HT-29 (cell line): ENCODE measurements at regions not wholly inside any gene's neighbourhood (a gene's known extent, or its start where the extent isn't known, plus 50 kb on each side); places are given as distances from the start of the nearest gene placed in this dataset.

Source experiments
- DNase-seq: peaks from one replicate; pipeline ENCODE4 v3.0.0-alpha.2; 2015; ENCODE audit warnings: low spot score

DNA sequence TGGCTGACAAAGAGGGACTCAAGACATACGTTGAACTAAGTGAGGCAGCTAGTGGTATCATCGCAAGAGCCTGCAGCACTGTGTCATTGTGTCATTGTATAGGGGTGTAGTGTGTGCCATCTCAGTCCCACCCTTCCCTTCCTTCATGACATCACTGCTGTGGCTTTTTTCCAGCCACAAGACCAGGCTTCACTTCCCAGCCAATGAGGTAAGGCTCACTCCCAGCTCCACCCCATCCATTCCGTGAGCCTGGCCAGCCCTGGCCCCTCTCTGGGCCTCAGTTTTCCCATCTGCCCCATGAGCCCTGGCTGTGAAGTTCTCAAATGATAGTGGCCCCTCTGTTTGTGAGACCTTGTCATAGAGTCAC is 134.3 kb upstream of the ZMIZ1 start:
- peak; percentile 41 for DNase-seq

DNA sequence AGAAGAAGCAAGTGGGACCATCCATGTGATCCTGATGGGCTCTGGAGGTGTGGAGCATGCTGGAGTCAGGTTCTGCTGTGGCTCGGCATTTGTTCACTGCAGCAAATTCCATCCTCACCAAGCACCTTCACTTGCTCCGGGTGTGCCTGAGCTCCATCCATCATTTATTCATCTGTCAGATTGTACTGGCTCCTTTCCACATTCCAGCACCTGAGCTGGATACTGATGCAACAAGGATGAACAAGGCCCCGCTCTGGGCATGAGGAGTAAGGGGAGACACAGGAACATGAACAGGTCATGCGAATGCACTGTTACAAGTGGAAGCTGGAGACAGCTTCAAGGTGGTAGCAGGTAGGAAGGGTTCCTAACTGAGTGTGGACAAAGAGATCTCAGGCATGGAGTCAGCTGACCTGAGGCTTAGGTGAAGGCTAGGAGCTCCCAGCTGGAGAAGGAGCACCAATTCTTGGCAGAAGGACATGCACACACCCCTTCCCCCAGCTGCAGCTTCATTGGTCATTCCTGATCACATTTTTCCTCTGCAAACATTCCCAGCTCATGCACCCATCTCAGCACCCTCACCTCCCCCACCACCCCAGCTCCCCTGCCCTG is 133.7 kb upstream of the ZMIZ1 start:
- DNase-seq, result no peak

DNA sequence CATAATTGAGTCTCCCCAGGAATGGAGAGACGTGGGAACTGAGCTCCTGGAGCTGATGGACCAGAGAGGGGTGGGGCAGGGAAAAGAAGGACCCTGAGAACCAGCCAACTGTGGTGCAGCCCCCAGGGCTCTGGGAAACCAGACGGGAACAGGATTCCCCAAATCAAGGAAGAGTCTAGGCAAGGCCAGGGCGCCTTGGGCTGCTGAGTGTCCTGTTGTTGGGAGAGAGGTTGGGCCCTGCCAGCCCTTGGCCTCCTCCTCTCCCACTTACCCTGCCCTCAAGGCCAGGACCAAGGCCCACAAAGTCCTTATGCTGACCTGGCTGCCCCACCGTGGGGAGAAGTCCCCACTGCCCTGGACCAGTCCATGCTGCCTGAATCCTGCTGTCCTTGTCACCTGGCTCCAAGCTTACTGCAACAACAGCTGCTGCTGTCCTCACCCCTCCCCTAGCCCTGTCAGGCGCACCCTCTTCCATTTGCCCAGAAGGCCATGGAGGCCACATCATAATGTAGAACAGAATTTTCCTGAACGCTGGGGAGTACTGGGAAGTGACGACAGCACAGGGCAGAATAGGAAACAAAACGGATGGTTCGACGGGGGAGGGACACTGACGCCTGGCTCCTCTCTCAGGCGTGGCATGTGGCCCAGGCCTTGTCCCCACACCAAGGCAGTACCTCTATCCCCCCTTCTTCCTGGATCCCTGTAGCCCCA is 132.9 kb upstream of the ZMIZ1 start:
- no peak for DNase-seq

DNA sequence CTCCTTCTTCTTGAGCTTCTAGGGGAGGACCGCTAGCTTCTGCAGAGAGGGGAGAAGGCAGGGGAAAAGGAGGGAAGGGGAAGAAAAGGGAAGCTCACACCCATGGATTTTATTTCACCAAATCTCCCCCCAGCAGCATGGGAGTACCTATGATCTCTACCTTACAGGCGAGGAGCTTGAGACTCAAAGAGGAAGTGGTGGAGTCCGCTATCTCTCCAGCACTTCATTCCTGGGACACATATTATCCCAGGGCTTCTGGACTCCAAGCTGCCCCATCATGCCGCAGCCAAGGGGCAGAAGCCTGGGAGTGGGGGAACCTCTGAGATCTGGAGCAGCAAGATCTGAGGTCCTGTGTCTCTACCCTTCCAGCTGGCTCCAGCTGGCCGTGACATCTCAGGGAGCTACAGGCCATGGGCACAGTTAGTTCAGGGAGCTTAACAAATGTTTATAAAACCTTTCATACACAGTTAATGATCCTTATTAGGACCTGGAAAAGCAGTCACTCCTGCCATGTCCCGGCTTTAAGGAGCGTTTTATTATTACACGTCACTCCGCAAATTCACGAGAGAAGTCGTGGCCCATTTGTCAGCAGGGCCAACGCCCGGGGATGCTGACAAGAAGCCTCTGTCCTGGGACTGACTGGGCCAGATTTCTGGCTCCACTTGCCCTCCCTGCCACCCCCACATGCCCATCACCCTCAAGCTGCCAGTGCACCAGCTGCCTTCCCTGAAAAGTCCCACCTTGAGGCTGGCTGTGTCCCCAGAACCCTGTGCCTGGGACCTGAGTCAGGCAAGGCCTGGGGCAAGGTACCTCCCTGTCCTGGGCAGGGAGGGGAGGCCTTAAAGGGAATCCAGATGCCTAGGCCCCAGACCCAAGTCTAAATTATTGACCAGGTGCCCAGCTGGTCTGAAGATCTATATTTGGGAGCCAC is 132.1 kb upstream of the ZMIZ1 start:
- DNase-seq, result no peak

DNA sequence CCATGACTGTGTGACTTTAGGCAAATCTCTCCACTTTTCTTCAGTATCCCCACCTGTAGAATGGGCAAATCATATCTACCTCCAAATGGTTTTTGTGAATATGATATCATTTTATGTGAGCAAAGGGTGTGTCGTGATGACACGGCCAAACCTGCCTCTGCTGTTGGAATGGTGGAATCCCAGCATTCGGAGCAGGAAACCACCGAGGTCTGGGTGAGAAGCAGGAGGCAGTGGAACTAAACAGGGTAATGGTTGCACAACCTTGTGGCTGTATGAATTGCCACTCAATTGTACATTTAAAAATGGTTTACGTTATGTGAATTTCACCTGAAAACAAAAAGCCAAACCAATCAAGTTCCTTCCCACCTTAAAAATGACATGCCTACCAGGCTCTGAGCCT is 131.4 kb upstream of the ZMIZ1 start:
- DNase-seq, result no peak

DNA sequence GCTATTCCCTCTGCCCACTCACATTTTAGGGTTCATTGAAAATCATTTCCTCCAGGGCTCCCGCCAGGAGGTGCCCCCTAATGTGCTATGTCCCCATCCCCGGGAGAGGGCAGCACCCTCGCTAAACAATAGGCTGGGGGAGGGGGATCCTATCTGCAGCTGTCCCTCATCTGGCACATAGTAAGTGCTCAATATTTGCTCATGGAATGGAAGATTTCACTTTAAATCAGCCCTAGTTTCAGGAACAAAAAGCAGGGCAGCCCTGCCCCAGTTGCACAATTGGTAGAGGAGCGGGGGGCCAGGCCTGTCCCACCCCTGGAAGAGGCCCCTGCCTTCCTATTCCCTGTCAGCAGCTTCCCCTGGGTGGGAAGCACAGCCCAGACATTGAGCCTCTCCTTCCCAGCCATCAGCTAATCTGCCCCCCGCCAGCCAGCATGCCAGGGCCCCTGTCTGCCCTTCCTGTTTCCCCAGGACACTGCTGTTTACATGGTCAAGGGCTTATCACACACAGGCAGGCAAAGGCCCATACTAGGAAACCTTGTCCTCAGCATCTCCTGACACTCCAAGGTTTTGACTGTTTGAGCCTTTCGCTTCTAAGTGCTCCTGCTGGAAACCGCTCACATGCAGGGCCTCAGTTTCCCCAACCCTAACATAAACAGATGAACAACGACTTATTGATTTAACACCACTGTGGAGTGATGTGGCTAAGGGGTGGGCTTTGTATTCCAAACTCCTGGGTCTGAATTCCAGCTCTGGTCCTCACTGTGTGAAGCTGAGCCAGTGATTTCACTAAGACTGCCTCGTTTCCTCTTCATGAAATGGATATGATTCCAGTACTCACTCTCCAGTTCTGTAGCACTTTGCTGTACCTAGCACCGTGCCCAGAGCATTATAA is 130.7 kb upstream of the ZMIZ1 start:
- no peak for DNase-seq

DNA sequence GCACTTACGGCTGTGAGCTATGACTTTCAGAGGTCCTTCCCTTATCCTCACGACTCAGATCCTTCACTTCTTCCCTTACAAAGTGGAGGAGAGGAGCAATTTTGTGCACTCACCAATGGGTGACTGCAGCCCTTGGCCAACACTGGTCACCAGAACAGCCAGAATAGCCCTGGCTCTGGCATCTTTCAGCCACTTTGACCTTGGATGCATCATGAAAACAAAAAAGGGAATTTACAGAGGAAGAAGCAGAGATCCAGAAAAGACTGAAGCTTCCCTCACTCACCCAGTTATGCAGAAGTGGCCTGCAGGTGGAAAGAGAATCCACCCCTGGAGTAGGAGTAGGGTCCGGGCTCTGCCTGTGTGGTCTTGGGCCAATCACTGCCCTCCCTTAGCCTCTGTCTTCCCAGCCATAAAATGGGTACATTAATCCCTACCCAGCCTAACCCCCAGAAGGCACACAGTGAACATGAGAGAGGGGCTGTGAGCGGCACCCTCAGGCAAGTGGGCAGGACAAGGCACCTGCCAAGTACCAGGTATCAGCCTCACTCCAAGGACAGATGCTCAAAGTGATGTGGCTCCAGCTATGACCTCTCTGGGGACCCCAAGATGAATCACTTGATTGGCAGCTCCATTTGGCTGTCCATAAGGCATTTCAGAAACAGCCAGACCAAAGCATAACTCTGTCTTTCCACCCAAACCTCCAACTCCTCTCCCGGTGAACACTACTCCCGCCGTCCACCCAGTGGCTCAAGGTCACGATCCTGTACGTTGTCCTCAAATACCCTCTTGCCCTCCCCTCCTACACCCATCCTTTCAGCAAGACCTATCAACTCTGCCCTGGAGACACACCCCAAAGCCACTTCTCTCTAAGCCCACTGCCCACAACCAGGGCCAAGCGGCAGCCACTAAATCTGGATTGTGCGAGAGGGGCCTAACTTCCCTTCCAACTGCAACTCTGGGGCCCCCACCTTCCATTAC is 129.8 kb upstream of the ZMIZ1 start:
- DNase-seq, result no peak

DNA sequence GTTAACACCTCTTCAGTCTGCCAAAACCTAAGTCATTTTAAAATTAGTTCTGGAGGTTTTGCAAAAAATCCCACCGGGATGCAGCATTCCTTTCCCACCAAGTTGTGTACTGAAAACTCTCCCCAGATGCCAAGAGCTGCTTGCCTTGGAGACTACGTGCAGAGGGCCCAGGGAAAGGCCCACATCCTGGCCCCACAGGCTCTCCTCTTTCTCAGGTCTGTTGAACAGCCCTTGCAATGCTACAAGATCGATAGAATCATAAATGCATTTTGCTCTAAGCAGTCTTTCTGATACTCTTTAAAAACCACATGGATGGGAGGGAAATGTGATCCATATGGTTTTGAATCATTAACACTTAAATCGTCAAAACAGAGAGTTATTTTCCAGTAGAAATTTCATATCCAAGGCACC is 126.7 kb upstream of the ZMIZ1 start:
- DNase-seq, result no peak

DNA sequence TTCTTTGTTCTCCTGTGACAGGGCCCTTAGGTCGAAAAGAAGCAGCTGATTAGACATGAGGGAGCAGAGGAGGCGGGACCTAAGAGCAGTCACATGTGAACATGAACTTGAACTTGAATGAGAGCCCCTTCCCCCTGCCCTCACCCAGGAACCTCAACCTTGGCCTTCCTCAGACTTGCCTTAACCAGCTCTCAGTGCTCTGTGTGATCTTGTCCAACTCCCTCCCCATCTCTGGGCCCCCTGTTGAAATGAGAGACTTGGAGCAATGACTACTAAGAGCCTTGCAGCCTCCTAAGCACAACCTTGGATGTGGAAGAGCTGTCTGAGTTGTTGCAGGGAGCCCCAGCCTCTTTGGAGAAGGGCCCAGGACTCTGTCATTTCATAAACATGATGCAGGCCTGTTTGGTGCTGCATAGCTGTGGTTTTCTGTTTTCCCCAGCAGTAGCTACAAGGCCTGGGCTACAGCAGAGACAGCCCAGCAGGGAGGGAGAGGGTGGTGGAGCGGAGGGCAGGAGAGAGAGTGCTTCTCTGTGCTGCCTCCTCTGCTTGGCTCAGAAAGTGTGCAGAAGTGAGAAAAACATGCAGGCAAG is 123.9 kb upstream of the ZMIZ1 start:
- no peak for DNase-seq

DNA sequence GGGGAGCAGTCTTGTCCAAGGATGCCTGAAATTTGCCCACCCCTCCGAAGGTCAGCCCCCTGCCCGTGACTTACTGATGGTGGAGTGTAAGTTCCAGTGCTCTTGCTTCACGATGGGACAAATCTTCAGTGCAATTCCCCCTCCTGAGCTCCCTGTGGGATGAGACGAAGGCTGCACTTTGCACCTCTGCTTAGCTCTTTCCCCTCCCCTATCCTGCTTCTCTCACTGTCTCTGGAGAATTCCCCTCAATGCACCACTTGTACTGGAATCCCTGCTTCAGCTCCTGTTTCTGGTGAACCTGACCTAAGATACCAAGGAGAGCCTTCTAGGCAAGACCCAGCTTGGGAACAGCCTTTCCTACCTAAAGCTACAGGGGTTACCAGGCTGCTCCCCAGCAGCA is 122.9 kb upstream of the ZMIZ1 start:
- no peak for DNase-seq

DNA sequence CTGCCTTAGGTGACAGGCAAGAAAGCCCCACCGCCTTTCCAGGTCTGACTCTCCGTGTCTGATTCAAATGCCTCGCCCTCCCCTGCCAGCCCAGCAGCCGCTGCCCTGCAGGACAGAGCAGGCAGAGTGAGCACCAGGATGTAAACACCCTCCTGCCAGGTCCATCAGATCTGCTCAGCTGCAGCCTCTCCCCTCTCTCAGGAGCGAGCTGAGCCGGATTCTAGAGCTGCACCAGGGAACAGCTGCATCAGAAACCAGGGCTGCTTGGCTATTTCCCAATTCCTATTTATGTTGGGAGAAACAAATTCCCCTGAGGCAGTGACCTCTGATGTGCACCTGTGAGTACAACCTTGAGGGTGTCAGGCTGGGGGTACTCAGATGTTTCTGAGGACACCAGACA is 121.5 kb upstream of the ZMIZ1 start:
- no peak for DNase-seq

DNA sequence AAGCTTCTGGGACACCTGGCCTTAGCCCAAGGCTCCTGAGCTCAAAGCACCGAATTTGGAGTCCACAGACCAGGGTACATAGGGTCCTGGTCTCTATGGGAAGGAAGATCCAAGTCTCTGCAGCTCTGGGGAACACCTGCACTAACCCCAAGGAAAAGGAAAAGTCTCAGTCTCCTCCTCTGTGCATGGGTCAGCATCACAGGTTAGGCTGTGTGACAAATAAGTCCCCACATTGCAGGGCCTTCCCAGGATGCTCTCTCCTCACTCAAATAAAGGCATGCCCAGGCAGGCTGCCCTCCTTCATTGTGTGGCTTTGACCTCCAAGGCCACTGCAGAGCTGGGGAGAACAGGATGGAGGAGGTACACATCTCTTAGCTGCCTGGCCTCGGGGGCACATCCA is 121.0 kb upstream of the ZMIZ1 start:
- no peak for DNase-seq

DNA sequence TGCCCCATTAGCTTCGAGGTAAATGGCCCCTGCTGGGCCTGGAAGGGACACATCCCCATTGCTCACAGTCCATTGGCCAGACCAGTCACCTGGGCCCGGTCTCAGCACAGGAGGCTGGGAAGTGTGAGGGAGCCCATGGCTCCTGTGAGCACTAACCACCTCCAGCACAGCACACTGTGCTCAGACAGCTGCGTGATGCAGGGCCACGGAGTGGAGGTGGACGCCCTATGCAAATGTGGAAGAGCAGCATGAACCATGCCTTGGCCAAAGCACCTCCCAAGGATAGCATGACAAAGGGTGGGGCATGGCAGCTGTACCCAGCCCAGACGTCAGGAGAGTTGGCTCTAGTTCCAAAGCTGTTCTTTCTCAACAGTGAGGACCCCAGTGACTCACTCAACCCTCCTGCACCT is 120.1 kb upstream of the ZMIZ1 start:
- DNase-seq, result no peak

DNA sequence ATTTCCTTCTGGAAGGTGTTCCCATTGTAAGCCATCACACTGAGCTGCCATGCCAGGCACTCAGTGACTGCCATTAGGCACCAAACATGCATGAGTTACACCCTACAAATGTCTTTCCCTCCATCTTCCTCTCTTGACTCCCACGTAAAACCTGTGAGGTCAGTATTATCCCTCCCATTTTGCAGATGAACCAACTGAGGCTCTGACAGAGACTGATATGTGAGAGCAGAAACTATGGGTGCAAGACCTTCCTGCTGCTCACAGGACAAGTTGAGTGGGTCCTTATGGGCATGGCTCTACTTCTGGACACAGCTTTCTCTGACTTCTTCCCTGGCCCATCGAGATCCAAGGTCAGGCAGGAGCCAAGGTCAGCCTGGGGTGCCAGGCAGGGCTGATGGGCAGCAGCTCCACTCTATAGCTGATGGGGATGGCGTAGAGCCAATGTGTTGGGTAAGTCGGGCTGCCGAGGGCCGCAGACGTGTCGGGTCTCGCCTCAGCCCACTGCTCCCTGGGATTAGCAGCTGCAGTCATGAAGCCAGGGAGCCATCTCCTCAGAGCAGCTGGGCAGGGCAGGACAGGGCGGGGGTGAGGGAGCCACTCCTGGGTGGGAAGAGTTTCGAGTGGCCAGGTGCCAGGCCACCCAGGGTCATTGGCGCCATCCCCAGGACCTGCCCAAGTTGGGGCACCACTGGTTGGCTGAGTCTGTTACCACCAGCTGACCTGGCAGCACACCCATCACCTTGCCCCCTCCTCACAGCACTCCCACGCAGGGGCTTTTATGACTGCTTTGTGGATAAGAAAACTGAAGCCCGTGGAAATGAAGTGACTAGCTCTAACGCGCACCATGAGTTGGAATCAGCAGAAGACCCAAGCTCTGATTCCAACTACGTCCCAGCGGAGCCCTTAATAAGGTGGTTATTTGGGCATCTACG is 117.8 kb upstream of the ZMIZ1 start:
- no peak for DNase-seq

DNA sequence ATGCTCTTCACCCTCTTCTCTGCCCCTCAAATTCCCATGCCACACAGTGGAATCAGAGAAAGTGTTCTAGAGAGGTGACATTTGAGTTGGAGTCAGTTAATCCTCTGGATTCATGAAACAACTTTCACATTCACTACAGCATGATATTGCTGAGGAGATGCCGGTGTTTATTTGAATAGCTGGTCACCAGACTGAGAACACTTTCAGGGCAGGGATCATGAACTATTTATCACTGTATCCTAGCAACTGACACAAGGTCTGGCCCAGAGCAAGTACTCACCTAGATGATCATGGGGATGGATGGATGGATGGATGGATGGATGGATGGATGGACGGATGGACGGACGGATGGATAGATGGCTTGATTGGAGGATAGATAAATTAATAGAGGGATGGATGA is 116.7 kb upstream of the ZMIZ1 start:
- no peak for DNase-seq

DNA sequence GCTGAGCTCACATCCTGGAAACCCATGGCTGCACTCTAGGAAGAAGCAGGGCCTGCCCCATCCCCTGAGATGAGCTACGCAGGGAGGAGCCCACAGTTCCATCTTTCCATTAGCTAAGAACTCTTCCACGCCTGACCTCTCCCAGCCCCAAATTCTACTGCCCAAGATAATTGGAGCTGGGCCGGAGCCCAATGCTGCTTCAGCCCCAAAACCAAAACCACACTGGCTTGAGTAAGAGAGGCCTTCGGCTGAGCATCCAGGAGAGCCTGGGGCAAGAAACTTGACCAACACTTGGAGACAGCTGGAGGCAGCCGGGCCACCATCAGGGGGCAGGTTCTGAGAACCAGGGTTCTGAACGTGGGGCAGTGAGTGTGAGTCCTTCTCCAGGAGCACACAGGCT is 116.1 kb upstream of the ZMIZ1 start:
- DNase-seq, result no peak

DNA sequence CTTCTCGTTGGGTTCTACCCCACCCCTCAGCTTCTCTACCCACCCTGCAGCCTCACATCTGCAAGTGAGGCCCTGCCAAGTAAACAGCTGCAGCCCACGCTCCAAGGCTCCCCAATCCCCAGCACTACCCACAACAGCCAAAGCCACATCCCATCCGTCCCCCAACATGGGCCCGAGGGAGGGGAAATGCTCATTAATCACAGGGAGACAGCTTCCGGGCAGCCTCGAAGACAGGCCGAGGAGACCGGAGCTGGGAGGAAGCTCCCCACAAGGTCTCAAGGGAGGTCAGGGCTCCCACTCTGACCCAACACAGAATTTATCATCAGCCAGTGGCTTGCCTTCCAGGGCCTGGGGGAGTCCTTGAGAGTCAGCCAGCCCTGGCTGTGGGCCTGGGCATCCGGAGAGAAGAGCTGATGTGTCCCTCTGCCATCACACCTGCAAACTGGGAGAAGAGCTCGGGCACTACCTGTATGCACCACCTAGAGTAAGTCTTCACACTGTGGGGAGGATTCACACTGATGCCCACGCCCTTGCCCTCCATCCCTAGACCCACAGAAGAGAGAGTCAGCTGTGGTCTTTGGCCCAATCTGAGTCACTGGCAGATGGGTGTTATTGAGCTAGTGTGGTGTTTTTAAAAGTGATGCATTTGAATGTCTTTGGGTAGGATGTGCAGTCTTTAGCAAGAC is 115.5 kb upstream of the ZMIZ1 start:
- DNase-seq, result no peak

DNA sequence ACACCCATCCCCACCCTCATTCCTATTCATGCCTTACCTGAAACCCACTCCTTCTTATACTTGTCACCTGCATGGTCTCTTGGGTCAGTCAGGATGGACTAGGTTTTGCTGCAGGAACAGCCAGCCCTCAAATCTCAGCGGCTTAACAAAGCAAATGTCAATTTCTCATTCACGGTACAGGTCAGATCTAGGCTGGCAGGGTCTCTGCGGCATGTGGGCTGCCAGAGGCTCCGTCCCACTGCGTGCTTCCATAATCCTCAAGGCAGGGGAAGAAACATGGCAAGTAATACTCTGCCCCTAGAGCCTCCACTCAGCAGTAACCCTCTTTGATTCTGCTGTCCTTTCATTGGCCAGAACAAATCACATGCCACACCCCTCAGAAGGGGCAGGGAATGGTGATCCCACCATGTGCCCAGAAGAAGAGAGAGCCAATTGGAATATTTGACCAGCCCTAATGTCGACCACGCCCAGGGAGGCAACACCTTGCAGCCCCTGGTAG is 114.9 kb upstream of the ZMIZ1 start:
- DNase-seq, result no peak
